ENCODE measurements at regions not wholly inside any gene's neighbourhood (a gene's known extent, or its start where the extent isn't known, plus 50 kb on each side); places are given as distances from the start of the nearest gene placed in this dataset.
A peak's percentile ranks its signal among the peaks of the same experiment; 100 is the strongest.

- no peak for TF ChIP-seq ETV6 (CRISPR knock-in tag; conservative IDR thresholded peaks at IDR 0.05)
- no peak for TF ChIP-seq ZNF256 (CRISPR knock-in tag; conservative IDR thresholded peaks at IDR 0.05)
- TF ChIP-seq ZBTB49 (CRISPR knock-in tag; IDR thresholded peaks at IDR 0.05; ENCODE audit: borderline replicate concordance) = no peak
- no peak for TF ChIP-seq PREB (CRISPR knock-in tag; IDR thresholded peaks at IDR 0.05)
- no peak for TF ChIP-seq ZSCAN20 (CRISPR knock-in tag; IDR thresholded peaks at IDR 0.05; ENCODE audit: borderline replicate concordance)
- TF ChIP-seq ZBTB8A (CRISPR knock-in tag; IDR thresholded peaks at IDR 0.05; ENCODE audit: borderline replicate concordance, low read depth) = no peak
- no peak for TF ChIP-seq ZNF337 (CRISPR knock-in tag; IDR thresholded peaks at IDR 0.05; ENCODE audit: borderline replicate concordance, low read depth)
- TF ChIP-seq ELF3 (CRISPR knock-in tag; IDR thresholded peaks at IDR 0.05) = 0 out of 2 replicates have a peak, but pooled peaks have one; percentile 13
- TF ChIP-seq REPIN1 (CRISPR knock-in tag; IDR thresholded peaks at IDR 0.05; ENCODE audit: borderline replicate concordance, low read depth) = peak; percentile 46; the same call in 1 of the 2 replicates
- TF ChIP-seq PRPF4 (IDR thresholded peaks at IDR 0.05; ENCODE audit: low read depth, low read length, poor library complexity, severe bottlenecking) = no peak
- no peak for TF ChIP-seq SALL2 (CRISPR knock-in tag; IDR thresholded peaks at IDR 0.05)
- TF ChIP-seq PATZ1 (CRISPR knock-in tag; IDR thresholded peaks at IDR 0.05) = peak; percentile 10; the same call in 1 of the 2 replicates
- no peak for TF ChIP-seq ZIK1 (CRISPR knock-in tag; IDR thresholded peaks at IDR 0.05; ENCODE audit: borderline replicate concordance, low read depth)
- TF ChIP-seq ZNF615 (CRISPR knock-in tag; IDR thresholded peaks at IDR 0.05; ENCODE audit: borderline replicate concordance) = no peak
- TF ChIP-seq PLRG1 (conservative IDR thresholded peaks at IDR 0.05) = no peak
- TF ChIP-seq EHMT2 (IDR thresholded peaks at IDR 0.05; ENCODE audit: borderline replicate concordance, low read depth, low read length) = no peak
- no peak for TF ChIP-seq SP5 (CRISPR knock-in tag; IDR thresholded peaks at IDR 0.05; ENCODE audit: borderline replicate concordance, low read depth)
- no peak for TF ChIP-seq ZNF782 (CRISPR knock-in tag; IDR thresholded peaks at IDR 0.05; ENCODE audit: borderline replicate concordance)
- no peak for TF ChIP-seq NCOA1 (CRISPR knock-in tag; IDR thresholded peaks at IDR 0.05)
- no peak for TF ChIP-seq ARNTL (CRISPR knock-in tag; IDR thresholded peaks at IDR 0.05)
- no peak for TF ChIP-seq MZF1 (CRISPR knock-in tag; IDR thresholded peaks at IDR 0.05; ENCODE audit: borderline replicate concordance)
- TF ChIP-seq JDP2 (CRISPR knock-in tag; IDR thresholded peaks at IDR 0.05; ENCODE audit: borderline replicate concordance) = no peak
Measured at GRCh38 chr1:148388260-148389026, 94.7 kb downstream of the PPIAL4G start (continued).
